ENCODE measurements at regions not wholly inside any gene's neighbourhood (a gene's known extent, or its start where the extent isn't known, plus 50 kb on each side); places are given as distances from the start of the nearest gene placed in this dataset.

GRCh38 chr11:81496601-81497000 lies 1237.1 kb downstream of the FAM181B start:
- DNase-seq, result no peak

GRCh38 chr11:81495699-81496292 lies 1237.9 kb downstream of the FAM181B start:
- no peak for DNase-seq

GRCh38 chr11:81494431-81494830 lies 1239.2 kb downstream of the FAM181B start:
- no peak for DNase-seq

GRCh38 chr11:81492923-81493445 lies 1240.7 kb downstream of the FAM181B start:
- DNase-seq, result no peak

- DNase-seq, result no peak
Observed at GRCh38 chr11:81487109-81487508, 1246.6 kb downstream of the FAM181B start.

GRCh38 chr11:81484196-81484595 lies 1249.5 kb downstream of the FAM181B start:
- no peak for DNase-seq

- no peak for DNase-seq
Observed at GRCh38 chr11:81477277-81477676, 1256.4 kb downstream of the FAM181B start.

GRCh38 chr11:81476345-81476744 lies 1257.3 kb downstream of the FAM181B start:
- DNase-seq, result no peak

- no peak for DNase-seq
Observed at GRCh38 chr11:81472646-81473045, 1261.0 kb downstream of the FAM181B start.

GRCh38 chr11:81470446-81470845 lies 1263.2 kb downstream of the FAM181B start:
- DNase-seq, result no peak

- DNase-seq, result no peak
Observed at GRCh38 chr11:81459766-81460306, 1273.8 kb downstream of the FAM181B start.

GRCh38 chr11:81449588-81450156 lies 1284.0 kb downstream of the FAM181B start:
- DNase-seq, result no peak

- DNase-seq, result no peak
Observed at GRCh38 chr11:81444297-81444696, 1289.4 kb downstream of the FAM181B start.

GRCh38 chr11:81432333-81432732 lies 1301.3 kb downstream of the FAM181B start:
- no peak for DNase-seq

- no peak for DNase-seq
Observed at GRCh38 chr11:81424822-81425221, 1308.8 kb downstream of the FAM181B start.

- DNase-seq, result no peak
Observed at GRCh38 chr11:81422402-81422801, 1311.3 kb downstream of the FAM181B start.

- DNase-seq, result no peak
Observed at GRCh38 chr11:81421251-81421860, 1312.3 kb downstream of the FAM181B start.

- DNase-seq, result no peak
Observed at GRCh38 chr11:81420668-81421250, 1312.9 kb downstream of the FAM181B start.

GRCh38 chr11:81397316-81397715 lies 1336.3 kb downstream of the FAM181B start:
- no peak for DNase-seq

GRCh38 chr11:81394311-81394710 lies 1339.4 kb downstream of the FAM181B start:
- DNase-seq, result no peak

GRCh38 chr11:81388326-81388725 lies 1345.3 kb downstream of the FAM181B start:
- no peak for DNase-seq

- DNase-seq, result no peak
Observed at GRCh38 chr11:81380395-81380794, 1353.3 kb downstream of the FAM181B start.

- DNase-seq, result no peak
Observed at GRCh38 chr11:81377418-81377817, 1356.2 kb downstream of the FAM181B start.

- no peak for DNase-seq
Observed at GRCh38 chr11:81373986-81374385, 1359.7 kb downstream of the FAM181B start.
